ENCODE measurements at regions not wholly inside any gene's neighbourhood (a gene's known extent, or its start where the extent isn't known, plus 50 kb on each side); places are given as distances from the start of the nearest gene placed in this dataset.

- ATAC-seq = no peak
- no peak for TF ChIP-seq ZNF8 (CRISPR knock-in tag; IDR thresholded peaks at IDR 0.05)
- no peak for TF ChIP-seq ZNF565 (CRISPR knock-in tag; conservative IDR thresholded peaks at IDR 0.05; ENCODE audit: low read depth)
- TF ChIP-seq ZC3H10 (CRISPR knock-in tag; IDR thresholded peaks at IDR 0.05) = no peak
- no peak for TF ChIP-seq POU6F1 (CRISPR knock-in tag; IDR thresholded peaks at IDR 0.05; ENCODE audit: borderline replicate concordance, low read depth)
- no peak for TF ChIP-seq PATZ1 (CRISPR knock-in tag; IDR thresholded peaks at IDR 0.05; ENCODE audit: borderline replicate concordance)
- TF ChIP-seq BACH2 (CRISPR knock-in tag; IDR thresholded peaks at IDR 0.05; ENCODE audit: borderline replicate concordance) = no peak
- no peak for TF ChIP-seq PPARA (CRISPR knock-in tag; IDR thresholded peaks at IDR 0.05; ENCODE audit: borderline replicate concordance)
- no peak for TF ChIP-seq ZFP3 (CRISPR knock-in tag; IDR thresholded peaks at IDR 0.05)
- no peak for TF ChIP-seq ISL1 (CRISPR knock-in tag; IDR thresholded peaks at IDR 0.05)
- no peak for TF ChIP-seq OSR1 (CRISPR knock-in tag; IDR thresholded peaks at IDR 0.05)
- no peak for TF ChIP-seq CSRNP3 (CRISPR knock-in tag; IDR thresholded peaks at IDR 0.05)
- no peak for TF ChIP-seq SNAI2 (CRISPR knock-in tag; IDR thresholded peaks at IDR 0.05)
- no peak for TF ChIP-seq TOX (CRISPR knock-in tag; IDR thresholded peaks at IDR 0.05; ENCODE audit: borderline replicate concordance)
- TF ChIP-seq ESRRG (CRISPR knock-in tag; IDR thresholded peaks at IDR 0.05) = no peak
- TF ChIP-seq ZFP30 (CRISPR knock-in tag; IDR thresholded peaks at IDR 0.05) = no peak
- no peak for TF ChIP-seq ARNTL (CRISPR knock-in tag; IDR thresholded peaks at IDR 0.05; ENCODE audit: borderline replicate concordance, low read depth)
- no peak for TF ChIP-seq TCF4 (CRISPR knock-in tag; IDR thresholded peaks at IDR 0.05; ENCODE audit: borderline replicate concordance)
- TF ChIP-seq, protein P1, sequence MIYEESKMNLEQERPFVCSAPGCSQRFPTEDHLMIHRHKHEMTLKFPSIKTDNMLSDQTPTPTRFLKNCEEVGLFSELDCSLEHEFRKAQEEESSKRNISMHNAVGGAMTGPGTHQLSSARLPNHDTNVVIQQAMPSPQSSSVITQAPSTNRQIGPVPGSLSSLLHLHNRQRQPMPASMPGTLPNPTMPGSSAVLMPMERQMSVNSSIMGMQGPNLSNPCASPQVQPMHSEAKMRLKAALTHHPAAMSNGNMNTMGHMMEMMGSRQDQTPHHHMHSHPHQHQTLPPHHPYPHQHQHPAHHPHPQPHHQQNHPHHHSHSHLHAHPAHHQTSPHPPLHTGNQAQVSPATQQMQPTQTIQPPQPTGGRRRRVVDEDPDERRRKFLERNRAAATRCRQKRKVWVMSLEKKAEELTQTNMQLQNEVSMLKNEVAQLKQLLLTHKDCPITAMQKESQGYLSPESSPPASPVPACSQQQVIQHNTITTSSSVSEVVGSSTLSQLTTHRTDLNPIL (CRISPR knock-in tag; IDR thresholded peaks at IDR 0.05; ENCODE audit: low read depth) = no peak
- no peak for TF ChIP-seq GLIS3 (CRISPR knock-in tag; IDR thresholded peaks at IDR 0.05)
Measured at GRCh38 chr14:66085224-66085623, 400.9 kb upstream of the CCDC196 start.

DNA sequence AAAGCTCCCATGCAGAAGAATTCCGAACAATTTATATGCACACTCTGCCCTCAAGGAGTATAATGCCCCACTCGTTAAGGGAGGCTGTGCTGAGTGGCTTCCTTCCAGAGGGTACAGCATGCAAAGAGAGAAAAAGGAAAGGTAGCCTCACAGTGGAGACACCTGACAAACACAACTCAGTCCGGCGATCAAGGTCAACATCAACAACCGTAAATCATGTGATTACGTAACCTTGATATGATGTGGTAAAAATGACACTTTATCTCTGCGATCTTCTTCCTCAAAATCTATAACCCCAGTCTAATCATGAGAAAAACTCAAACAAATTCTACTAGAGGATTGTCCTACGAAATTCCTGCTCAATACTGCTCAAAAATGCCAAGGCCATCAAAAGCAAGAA lies 400.5 kb upstream of the CCDC196 start:
- ATAC-seq = no peak
- TF ChIP-seq ZNF70 (CRISPR knock-in tag; IDR thresholded peaks at IDR 0.05) (no peak), ZFP30 (CRISPR knock-in tag; IDR thresholded peaks at IDR 0.05) (no peak), PATZ1 (CRISPR knock-in tag; IDR thresholded peaks at IDR 0.05; ENCODE audit: borderline replicate concordance) (no peak), ZNF565 (CRISPR knock-in tag; conservative IDR thresholded peaks at IDR 0.05; ENCODE audit: low read depth) (no peak), PPARA (CRISPR knock-in tag; IDR thresholded peaks at IDR 0.05; ENCODE audit: borderline replicate concordance) (no peak), SNAI2 (CRISPR knock-in tag; IDR thresholded peaks at IDR 0.05) (no peak), ZC3H10 (CRISPR knock-in tag; IDR thresholded peaks at IDR 0.05) (no peak), ZFP3 (CRISPR knock-in tag; IDR thresholded peaks at IDR 0.05) (no peak), OSR1 (CRISPR knock-in tag; IDR thresholded peaks at IDR 0.05) (no peak), ARNTL (CRISPR knock-in tag; IDR thresholded peaks at IDR 0.05; ENCODE audit: borderline replicate concordance, low read depth) (no peak), GLIS3 (CRISPR knock-in tag; IDR thresholded peaks at IDR 0.05) (no peak), BACH2 (CRISPR knock-in tag; IDR thresholded peaks at IDR 0.05; ENCODE audit: borderline replicate concordance) (no peak), CSRNP3 (CRISPR knock-in tag; IDR thresholded peaks at IDR 0.05) (no peak), ESRRG (CRISPR knock-in tag; IDR thresholded peaks at IDR 0.05) (no peak), POU6F1 (CRISPR knock-in tag; IDR thresholded peaks at IDR 0.05; ENCODE audit: borderline replicate concordance, low read depth) (no peak)
- TF ChIP-seq, protein P1 (CRISPR knock-in tag; IDR thresholded peaks at IDR 0.05; ENCODE audit: low read depth) = no peak

Measured in SK-N-SH treated with all-trans-retinoic acid at 6 μM for 48 hours (cell line).